Upper lobe of right lung (tissue), 1 donor: ENCODE measurements at regions not wholly inside any gene's neighbourhood (a gene's known extent, or its start where the extent isn't known, plus 50 kb on each side); places are given as distances from the start of the nearest gene placed in this dataset.
"Not testable (repeated sequence)": the region's sequence is repeated elsewhere in the genome, so short reads cannot be mapped to it uniquely, and the experiment has no call there.

Source experiments
- ATAC-seq: fragments of 200-7000 bp; cut with Tn5 transposase; one replicate; pipeline ENCODE4 v1.9.1; 2020; ENCODE audit warnings: mild to moderate bottlenecking, moderate library complexity
- DNase-seq: peaks from one replicate; pipeline ENCODE4 v3.0.0-alpha.2; 2020
- H3K27ac ChIP-seq: fragments of 200-600 bp; one replicate; pipeline ENCODE4 v1.8.0; 2022
- H3K27me3 ChIP-seq: fragments of 200-600 bp; one replicate; pipeline ENCODE4 v1.8.0; 2022; ENCODE audit warnings: mild to moderate bottlenecking
- H3K36me3 ChIP-seq: fragments of 200-600 bp; one replicate; pipeline ENCODE4 v1.8.0; 2022
- H3K4me1 ChIP-seq: fragments of 200-600 bp; one replicate; pipeline ENCODE4 v1.8.0; 2022
- H3K4me3 ChIP-seq: fragments of 200-600 bp; one replicate; pipeline ENCODE4 v1.8.0; 2022; ENCODE audit warnings: mild to moderate bottlenecking
- H3K9me3 ChIP-seq: fragments of 200-600 bp; one replicate; pipeline ENCODE4 v1.8.0; 2022
- intact Hi-C: fragments of 100-400 bp; cut with DNase I; formaldehyde crosslinking; loops from one replicate; pipeline ENCODE4 v1.11.0; 2022
- TF ChIP-seq, protein P1 (sequence below): fragments of 200-600 bp; IDR thresholded peaks from one replicate; pipeline ENCODE4 v1.8.0; 2022; ENCODE audit warnings: antibody characterized with exemption
- donor health status: DM: no; HTN: yes; CAD: no; lungs with severe emphysema.

DNA sequence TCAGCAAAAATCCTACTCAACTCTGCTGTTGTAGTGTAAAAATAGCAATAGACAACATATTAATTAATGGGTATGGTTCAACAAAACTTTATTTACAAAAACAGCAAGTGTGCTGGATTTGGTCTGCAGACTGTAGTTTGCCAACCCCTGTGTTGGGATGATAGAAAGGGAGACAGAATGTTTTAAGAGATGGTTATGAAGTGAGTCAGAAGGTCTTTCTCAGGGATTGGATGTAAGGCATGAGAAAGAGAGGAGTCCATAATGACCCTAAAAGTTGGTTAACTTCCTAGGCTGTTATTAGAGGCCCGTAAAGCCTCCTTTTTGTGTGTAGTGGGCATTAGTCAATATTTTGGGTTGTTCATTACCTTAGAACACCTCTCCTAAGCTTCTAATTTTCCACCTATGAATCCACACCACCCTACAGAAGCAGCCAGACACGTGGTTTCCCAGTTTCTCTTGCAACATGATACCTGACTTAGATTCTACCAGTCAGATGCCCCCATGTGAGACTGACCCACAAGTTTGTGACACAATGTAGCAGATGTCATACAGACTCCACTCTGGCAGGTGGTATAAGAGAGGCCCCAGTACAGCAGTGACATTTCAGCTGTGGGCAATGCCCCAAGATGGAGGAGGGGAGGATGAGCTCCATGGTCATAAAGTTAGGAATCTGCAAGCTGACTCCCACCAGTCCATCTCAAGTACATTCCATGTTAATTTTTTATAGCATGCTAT, 1015.6 kb downstream of the KCNMA1 start:
- H3K27me3 ChIP-seq = no peaks in the 10 kb centered on the region
- TF ChIP-seq, protein P1, sequence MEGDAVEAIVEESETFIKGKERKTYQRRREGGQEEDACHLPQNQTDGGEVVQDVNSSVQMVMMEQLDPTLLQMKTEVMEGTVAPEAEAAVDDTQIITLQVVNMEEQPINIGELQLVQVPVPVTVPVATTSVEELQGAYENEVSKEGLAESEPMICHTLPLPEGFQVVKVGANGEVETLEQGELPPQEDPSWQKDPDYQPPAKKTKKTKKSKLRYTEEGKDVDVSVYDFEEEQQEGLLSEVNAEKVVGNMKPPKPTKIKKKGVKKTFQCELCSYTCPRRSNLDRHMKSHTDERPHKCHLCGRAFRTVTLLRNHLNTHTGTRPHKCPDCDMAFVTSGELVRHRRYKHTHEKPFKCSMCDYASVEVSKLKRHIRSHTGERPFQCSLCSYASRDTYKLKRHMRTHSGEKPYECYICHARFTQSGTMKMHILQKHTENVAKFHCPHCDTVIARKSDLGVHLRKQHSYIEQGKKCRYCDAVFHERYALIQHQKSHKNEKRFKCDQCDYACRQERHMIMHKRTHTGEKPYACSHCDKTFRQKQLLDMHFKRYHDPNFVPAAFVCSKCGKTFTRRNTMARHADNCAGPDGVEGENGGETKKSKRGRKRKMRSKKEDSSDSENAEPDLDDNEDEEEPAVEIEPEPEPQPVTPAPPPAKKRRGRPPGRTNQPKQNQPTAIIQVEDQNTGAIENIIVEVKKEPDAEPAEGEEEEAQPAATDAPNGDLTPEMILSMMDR = no peak
- intact Hi-C loops = no loop called here
- no peaks in the 10 kb centered on the region for H3K9me3 ChIP-seq
- DNase-seq (no peak), ATAC-seq (no peak)
- H3K4me3 ChIP-seq = no peak overlapping the region
- H3K36me3 ChIP-seq = no peaks in the 10 kb centered on the region
- no peak overlapping the region for H3K27ac ChIP-seq
- no peaks in the 10 kb centered on the region for H3K4me1 ChIP-seq

DNA sequence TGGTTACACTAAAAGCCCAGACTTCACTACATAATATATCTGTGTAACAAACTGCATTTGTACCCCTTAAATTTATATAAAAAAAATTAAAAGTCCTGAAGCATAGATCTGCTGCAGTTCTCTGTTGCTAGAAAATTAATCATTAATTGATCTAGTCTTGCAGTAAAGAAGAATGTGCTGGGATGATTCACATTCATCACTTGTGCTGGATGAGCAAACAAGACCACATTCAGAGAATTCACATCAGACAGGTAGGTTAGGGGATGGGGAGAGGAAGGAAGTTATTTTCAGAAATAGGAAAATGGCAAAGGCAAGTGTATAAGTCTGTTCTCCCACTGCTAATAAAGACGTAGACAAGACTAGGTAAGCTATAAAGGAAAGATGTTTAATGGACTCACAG, 1019.0 kb downstream of the KCNMA1 start:
- Histone ChIP-seq H3K9me3 (no peaks in the 10 kb centered on the region), H3K4me1 (no peaks in the 10 kb centered on the region), H3K4me3 (no peak overlapping the region), H3K27me3 (no peaks in the 10 kb centered on the region), H3K36me3 (no peaks in the 10 kb centered on the region), H3K27ac (no peak overlapping the region)
- DNase-seq (no peak), ATAC-seq (no peak)
- TF ChIP-seq, protein P1 = no peak
- intact Hi-C loops = no loop called here

DNA sequence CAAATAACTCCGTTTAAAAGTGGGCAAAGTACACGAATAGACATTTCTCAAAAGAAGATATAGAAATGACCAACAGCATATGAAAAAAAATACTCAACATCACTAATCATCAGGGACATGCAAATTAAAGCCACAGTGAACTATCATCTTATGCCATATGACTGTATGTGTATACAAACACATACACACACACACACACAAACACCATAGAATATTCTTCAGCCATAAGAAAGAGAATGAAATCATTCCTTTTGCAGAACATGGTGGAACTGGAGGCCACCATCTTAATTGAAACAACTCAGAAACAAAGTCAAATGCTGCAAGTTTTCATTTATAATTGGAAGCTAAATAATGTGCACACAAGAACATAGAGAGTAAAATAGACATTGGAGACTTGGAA, 1019.4 kb downstream of the KCNMA1 start:
- no peak for DNase-seq
- no peaks in the 10 kb centered on the region for H3K36me3 ChIP-seq
- no peak overlapping the region for H3K4me3 ChIP-seq
- no peaks in the 10 kb centered on the region for H3K4me1 ChIP-seq
- no peaks in the 10 kb centered on the region for H3K9me3 ChIP-seq
- H3K27ac ChIP-seq = no peak overlapping the region
- intact Hi-C loops = no loop called here
- no peaks in the 10 kb centered on the region for H3K27me3 ChIP-seq
- ATAC-seq = no peak
- TF ChIP-seq, protein P1 = no peak

DNA sequence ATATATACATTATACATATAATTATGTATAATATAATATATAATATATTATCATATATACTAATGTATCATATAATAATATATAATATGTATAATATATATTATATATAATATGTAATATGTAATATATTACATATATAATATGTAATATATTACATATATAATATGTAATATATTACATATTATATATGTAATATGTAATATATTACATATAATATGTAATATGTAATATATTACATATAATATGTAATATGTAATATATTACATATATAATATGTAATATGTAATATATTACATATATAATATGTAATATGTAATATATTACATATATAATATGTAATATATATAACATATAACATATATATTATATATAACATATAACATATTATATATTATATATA, 1020.9 kb downstream of the KCNMA1 start:
- H3K4me1 ChIP-seq, DNase-seq, H3K36me3 ChIP-seq, H3K9me3 ChIP-seq, H3K27me3 ChIP-seq, H3K4me3 ChIP-seq, ATAC-seq, H3K27ac ChIP-seq, intact Hi-C loops: not testable (repeated sequence)

DNA sequence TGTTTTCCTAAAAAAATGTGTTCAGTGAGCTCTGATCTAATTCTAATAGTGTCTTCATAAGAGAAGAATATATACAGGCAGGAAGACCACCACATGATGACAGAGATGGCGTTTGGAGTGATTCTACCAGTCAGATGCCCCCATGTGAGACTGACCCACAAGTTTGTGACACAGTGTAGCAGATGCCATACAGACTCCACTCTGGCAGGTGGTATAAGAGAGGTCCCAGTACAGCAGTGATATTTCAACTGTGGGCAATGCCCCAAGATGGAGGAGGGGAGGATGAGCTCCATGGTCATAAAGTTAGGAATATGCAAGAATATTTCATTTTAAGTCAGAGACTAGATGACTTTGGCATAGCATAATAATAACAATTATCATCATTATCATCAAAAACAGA, 1022.6 kb downstream of the KCNMA1 start:
- intact Hi-C loops = no loop called here
- Histone ChIP-seq H3K4me1 (no peaks in the 10 kb centered on the region), H3K27ac (no peak overlapping the region), H3K27me3 (no peaks in the 10 kb centered on the region), H3K9me3 (no peaks in the 10 kb centered on the region), H3K36me3 (no peaks in the 10 kb centered on the region), H3K4me3 (no peak overlapping the region)
- DNase-seq = no peak
- TF ChIP-seq, protein P1 = no peak
- no peak for ATAC-seq
